Colonic mucosa (tissue), 4 donors: ENCODE measurements at regions not wholly inside any gene's neighbourhood (a gene's known extent, or its start where the extent isn't known, plus 50 kb on each side); places are given as distances from the start of the nearest gene placed in this dataset.

Experiments used
- DNase-seq: peaks from one replicate; pipeline ENCODE4 v3.0.0-alpha.2; 2020
- H3K27ac ChIP-seq: fragments of 200-600 bp; one replicate; pipeline ENCODE4 v1.8.0; 2021
- H3K27me3 ChIP-seq: fragments of 200-600 bp; one replicate; pipeline ENCODE4 v1.8.0; 2021
- H3K36me3 ChIP-seq: fragments of 200-600 bp; one replicate; pipeline ENCODE4 v1.8.0; 2021
- H3K4me1 ChIP-seq: fragments of 200-600 bp; one replicate; pipeline ENCODE4 v1.8.0; 2021; ENCODE audit warnings: mild to moderate bottlenecking
- H3K4me3 ChIP-seq: fragments of 200-600 bp; one replicate; pipeline ENCODE4 v1.8.0; 2021
- H3K9ac ChIP-seq, 2 donors: one replicate each; pipeline ENCODE4 v1.7.0; 2013; ENCODE audit warnings: control low read depth in 2 of 2, low read depth in 2 of 2, low read length in 2 of 2
- H3K9me3 ChIP-seq: fragments of 200-600 bp; one replicate; pipeline ENCODE4 v1.8.0; 2021
- CTCF ChIP-seq: fragments of 200-600 bp; IDR thresholded peaks from one replicate; pipeline ENCODE4 v1.8.0; 2022; ENCODE audit warnings: antibody characterized with exemption, mild to moderate bottlenecking
- intact Hi-C: fragments of 100-400 bp; cut with DNase I; formaldehyde crosslinking; loops from one replicate; pipeline ENCODE4 v1.14.1; 2022
- donor health status: healthy.
- donor health status: DM: no; HTN: no; CAD: no.
- donor health status: DM: no; HTN: no; CAD: no.

- H3K4me1 ChIP-seq = no peaks in the 10 kb centered on the region
- H3K36me3 ChIP-seq = no peaks in the 10 kb centered on the region
- intact Hi-C loops = no loop called here
- no peak overlapping the region for H3K9ac ChIP-seq
- H3K9me3 ChIP-seq = no peaks in the 10 kb centered on the region
- no peaks in the 10 kb centered on the region for H3K27me3 ChIP-seq
- TF ChIP-seq CTCF = no peak
- no peak overlapping the region for H3K4me3 ChIP-seq
- H3K27ac ChIP-seq = no peak overlapping the region
- DNase-seq = no peak
Observed at GRCh38 chr5:167948251-167948650, 343.2 kb upstream of the WWC1 start.

- Histone ChIP-seq H3K9me3 (no peaks in the 10 kb centered on the region), H3K36me3 (no peaks in the 10 kb centered on the region), H3K4me1 (no peaks in the 10 kb centered on the region), H3K9ac (no peak overlapping the region), H3K27me3 (no peaks in the 10 kb centered on the region), H3K4me3 (no peak overlapping the region), H3K27ac (no peak overlapping the region)
- intact Hi-C loops = no loop called here
- no peak for TF ChIP-seq CTCF
- no peak for DNase-seq
Observed at GRCh38 chr5:167949435-167949834, 342.0 kb upstream of the WWC1 start.

- Histone ChIP-seq H3K4me1 (no peaks in the 10 kb centered on the region), H3K36me3 (no peaks in the 10 kb centered on the region), H3K4me3 (no peak overlapping the region), H3K27ac (no peak overlapping the region), H3K27me3 (no peaks in the 10 kb centered on the region), H3K9me3 (no peaks in the 10 kb centered on the region), H3K9ac (no peak overlapping the region)
- DNase-seq = no peak
- no peak for TF ChIP-seq CTCF
- intact Hi-C loops = no loop called here
Observed at GRCh38 chr5:167950126-167950721, 341.2 kb upstream of the WWC1 start.

- Histone ChIP-seq H3K36me3 (no peaks in the 10 kb centered on the region), H3K9me3 (no peaks in the 10 kb centered on the region), H3K27ac (no peak overlapping the region), H3K4me1 (no peaks in the 10 kb centered on the region), H3K9ac (no peak overlapping the region), H3K4me3 (no peak overlapping the region), H3K27me3 (no peaks in the 10 kb centered on the region)
- intact Hi-C loops = no loop called here
- TF ChIP-seq CTCF = no peak
- no peak for DNase-seq
Observed at GRCh38 chr5:167951116-167951515, 340.3 kb upstream of the WWC1 start.

- no peaks in the 10 kb centered on the region for H3K36me3 ChIP-seq
- H3K4me3 ChIP-seq = no peak overlapping the region
- no peak for TF ChIP-seq CTCF
- H3K27me3 ChIP-seq = no peaks in the 10 kb centered on the region
- intact Hi-C loops = no loop called here
- H3K27ac ChIP-seq = no peak overlapping the region
- no peaks in the 10 kb centered on the region for H3K9me3 ChIP-seq
- H3K4me1 ChIP-seq = no peaks in the 10 kb centered on the region
- DNase-seq = no peak
- H3K9ac ChIP-seq = no peak overlapping the region
Observed at GRCh38 chr5:167952278-167952995, 339.0 kb upstream of the WWC1 start.
